GM23338 (cell line): ENCODE measurements at regions not wholly inside any gene's neighbourhood (a gene's known extent, or its start where the extent isn't known, plus 50 kb on each side); places are given as distances from the start of the nearest gene placed in this dataset.

Source experiments
- ATAC-seq: fragments of 200-7000 bp; cut with Tn5 transposase; 3 replicates; pipeline ENCODE4 v1.9.1; 2020
- DNase-seq: peaks from one replicate; pipeline ENCODE4 v3.0.0-alpha.2; 2015; ENCODE audit warnings: low spot score
- H2AFZ ChIP-seq: fragments of 200-600 bp; sonication (generic); 2 replicates; pipeline ENCODE4 v1.8.0; 2016; ENCODE audit warnings: antibody characterized with exemption, mild to moderate bottlenecking, moderate library complexity
- H3F3A ChIP-seq: fragments of 200-600 bp; sonication (generic); replicated peaks from 2 replicates; pipeline ENCODE4 v1.8.0; 2017; ENCODE audit warnings: antibody characterized with exemption, mixed run types, low read depth
- H3K27ac ChIP-seq: fragments of 200-600 bp; sonication (generic); 2 replicates; pipeline ENCODE4 v1.6.1; 2016; ENCODE audit warnings: low read depth
- H3K27me3 ChIP-seq: fragments of 200-600 bp; sonication (generic); 2 replicates; pipeline ENCODE4 v1.8.0; 2016; ENCODE audit warnings: mild to moderate bottlenecking, mixed run types, moderate library complexity; ENCODE audit not compliant: insufficient read depth
- H3K36me3 ChIP-seq: fragments of 200-600 bp; sonication (generic); 2 replicates; pipeline ENCODE4 v1.8.0; 2016; ENCODE audit warnings: mild to moderate bottlenecking; ENCODE audit not compliant: insufficient read depth
- H3K4me1 ChIP-seq: fragments of 200-600 bp; sonication (generic); 2 replicates; pipeline ENCODE4 v1.8.0; 2016; ENCODE audit warnings: mild to moderate bottlenecking, moderate library complexity; ENCODE audit not compliant: insufficient read depth
- H3K4me2 ChIP-seq: fragments of 200-600 bp; sonication (generic); 2 replicates; pipeline ENCODE4 v1.7.1; 2017; ENCODE audit warnings: mixed run types
- H3K4me3 ChIP-seq: fragments of 200-600 bp; sonication (generic); 2 replicates; pipeline ENCODE4 v1.6.1; 2016; ENCODE audit warnings: mixed run types
- H3K79me2 ChIP-seq: fragments of 200-600 bp; sonication (generic); replicated peaks from 2 replicates; pipeline ENCODE4 v1.8.0; 2017; ENCODE audit warnings: mild to moderate bottlenecking; ENCODE audit not compliant: insufficient read depth
- H3K9me2 ChIP-seq: fragments of 200-600 bp; sonication (generic); 2 replicates; pipeline ENCODE4 v1.8.0; 2017; ENCODE audit not compliant: insufficient read depth
- H4K20me1 ChIP-seq: fragments of 200-600 bp; sonication (generic); replicated peaks from 2 replicates; pipeline ENCODE4 v1.8.0; 2017; ENCODE audit warnings: mild to moderate bottlenecking; ENCODE audit not compliant: insufficient read depth
- H3K27ac Mint-ChIP-seq: 2 replicates; pipeline ENCODE4 v1.8.0; 2020; ENCODE audit warnings: inconsistent platforms, mild to moderate bottlenecking, moderate library complexity, mixed read lengths
- H3K27me3 Mint-ChIP-seq: 3 replicates; pipeline ENCODE4 v1.8.0; 2022; ENCODE audit warnings: low read depth, mild to moderate bottlenecking, moderate library complexity, mixed read lengths, inconsistent platforms; ENCODE audit not compliant: insufficient read depth, poor library complexity
- H3K36me3 Mint-ChIP-seq: 3 replicates; pipeline ENCODE4 v1.8.0; 2021; ENCODE audit warnings: low read depth, mild to moderate bottlenecking, inconsistent platforms, moderate library complexity, mixed read lengths
- H3K4me1 Mint-ChIP-seq: 3 replicates; pipeline ENCODE4 v1.8.0; 2020; ENCODE audit warnings: mild to moderate bottlenecking, inconsistent platforms, mixed read lengths
- H3K4me3 Mint-ChIP-seq: 3 replicates; pipeline ENCODE4 v1.8.0; 2021; ENCODE audit warnings: moderate library complexity, mild to moderate bottlenecking, inconsistent platforms, mixed read lengths
- H3K9me3 Mint-ChIP-seq: 3 replicates; pipeline ENCODE4 v1.8.0; 2020; ENCODE audit warnings: moderate library complexity, mild to moderate bottlenecking, inconsistent platforms, mixed read lengths
- CREB1 ChIP-seq: fragments of 250-450 bp; sonication (Bioruptor Pico); IDR thresholded peaks from 2 replicates; pipeline ENCODE4 v1.5.0; 2020; ENCODE audit warnings: low read depth, mild to moderate bottlenecking, moderate library complexity
- EZH2 ChIP-seq: fragments of 200-600 bp; sonication (generic); IDR thresholded peaks from one replicate; pipeline ENCODE4 v1.8.0; 2017; ENCODE audit warnings: antibody characterized with exemption, mild to moderate bottlenecking, low read depth; ENCODE audit not compliant: unreplicated experiment
- JUNB ChIP-seq: IDR thresholded peaks from one replicate; pipeline ENCODE4 v1.6.1; 2016; ENCODE audit warnings: antibody characterized with exemption; ENCODE audit not compliant: unreplicated experiment
- NANOG ChIP-seq: IDR thresholded peaks from 2 replicates; pipeline ENCODE4 v1.6.1; 2016; ENCODE audit warnings: antibody characterized with exemption, borderline replicate concordance
- REST ChIP-seq: IDR thresholded peaks from one replicate; pipeline ENCODE4 v1.6.1; 2018; ENCODE audit warnings: antibody characterized with exemption; ENCODE audit not compliant: unreplicated experiment
- STAT1 ChIP-seq: IDR thresholded peaks from one replicate; pipeline ENCODE4 v1.6.1; 2016; ENCODE audit warnings: antibody characterized with exemption; ENCODE audit not compliant: unreplicated experiment
- ZNF331 ChIP-seq: fragments of 250-450 bp; sonication (Bioruptor Pico); IDR thresholded peaks from 2 replicates; pipeline ENCODE4 v1.5.0; 2020; ENCODE audit warnings: low read depth, mild to moderate bottlenecking, moderate library complexity
- TF ChIP-seq, protein P1 (sequence below): fragments of 250-450 bp; sonication (Bioruptor Pico); IDR thresholded peaks from 2 replicates; pipeline ENCODE4 v1.5.0; 2020; ENCODE audit warnings: mild to moderate bottlenecking, moderate library complexity
- TF ChIP-seq, protein P2 (sequence below): IDR thresholded peaks from 2 replicates; pipeline ENCODE4 v1.6.1; 2016; ENCODE audit warnings: antibody characterized with exemption

DNA sequence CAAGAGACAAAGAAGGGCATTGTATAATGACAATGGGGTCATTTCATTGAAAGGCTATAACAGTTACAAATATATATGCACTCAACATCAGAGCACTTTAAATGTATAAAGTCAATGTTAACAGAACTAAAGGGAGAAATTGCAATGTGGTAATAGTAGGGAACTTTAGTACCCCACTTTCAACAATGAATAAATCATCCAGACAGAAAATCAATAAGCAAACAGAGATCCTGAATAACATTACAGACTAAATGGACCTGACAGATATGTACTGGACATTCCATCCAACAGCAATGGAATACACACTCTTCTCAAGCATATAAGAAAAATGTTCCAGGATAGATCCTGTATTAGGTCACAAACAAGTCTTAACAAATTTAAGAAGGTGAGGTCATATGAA is 90.5 kb upstream of the ALKAL2 start (continued):
- TF ChIP-seq, protein P1, sequence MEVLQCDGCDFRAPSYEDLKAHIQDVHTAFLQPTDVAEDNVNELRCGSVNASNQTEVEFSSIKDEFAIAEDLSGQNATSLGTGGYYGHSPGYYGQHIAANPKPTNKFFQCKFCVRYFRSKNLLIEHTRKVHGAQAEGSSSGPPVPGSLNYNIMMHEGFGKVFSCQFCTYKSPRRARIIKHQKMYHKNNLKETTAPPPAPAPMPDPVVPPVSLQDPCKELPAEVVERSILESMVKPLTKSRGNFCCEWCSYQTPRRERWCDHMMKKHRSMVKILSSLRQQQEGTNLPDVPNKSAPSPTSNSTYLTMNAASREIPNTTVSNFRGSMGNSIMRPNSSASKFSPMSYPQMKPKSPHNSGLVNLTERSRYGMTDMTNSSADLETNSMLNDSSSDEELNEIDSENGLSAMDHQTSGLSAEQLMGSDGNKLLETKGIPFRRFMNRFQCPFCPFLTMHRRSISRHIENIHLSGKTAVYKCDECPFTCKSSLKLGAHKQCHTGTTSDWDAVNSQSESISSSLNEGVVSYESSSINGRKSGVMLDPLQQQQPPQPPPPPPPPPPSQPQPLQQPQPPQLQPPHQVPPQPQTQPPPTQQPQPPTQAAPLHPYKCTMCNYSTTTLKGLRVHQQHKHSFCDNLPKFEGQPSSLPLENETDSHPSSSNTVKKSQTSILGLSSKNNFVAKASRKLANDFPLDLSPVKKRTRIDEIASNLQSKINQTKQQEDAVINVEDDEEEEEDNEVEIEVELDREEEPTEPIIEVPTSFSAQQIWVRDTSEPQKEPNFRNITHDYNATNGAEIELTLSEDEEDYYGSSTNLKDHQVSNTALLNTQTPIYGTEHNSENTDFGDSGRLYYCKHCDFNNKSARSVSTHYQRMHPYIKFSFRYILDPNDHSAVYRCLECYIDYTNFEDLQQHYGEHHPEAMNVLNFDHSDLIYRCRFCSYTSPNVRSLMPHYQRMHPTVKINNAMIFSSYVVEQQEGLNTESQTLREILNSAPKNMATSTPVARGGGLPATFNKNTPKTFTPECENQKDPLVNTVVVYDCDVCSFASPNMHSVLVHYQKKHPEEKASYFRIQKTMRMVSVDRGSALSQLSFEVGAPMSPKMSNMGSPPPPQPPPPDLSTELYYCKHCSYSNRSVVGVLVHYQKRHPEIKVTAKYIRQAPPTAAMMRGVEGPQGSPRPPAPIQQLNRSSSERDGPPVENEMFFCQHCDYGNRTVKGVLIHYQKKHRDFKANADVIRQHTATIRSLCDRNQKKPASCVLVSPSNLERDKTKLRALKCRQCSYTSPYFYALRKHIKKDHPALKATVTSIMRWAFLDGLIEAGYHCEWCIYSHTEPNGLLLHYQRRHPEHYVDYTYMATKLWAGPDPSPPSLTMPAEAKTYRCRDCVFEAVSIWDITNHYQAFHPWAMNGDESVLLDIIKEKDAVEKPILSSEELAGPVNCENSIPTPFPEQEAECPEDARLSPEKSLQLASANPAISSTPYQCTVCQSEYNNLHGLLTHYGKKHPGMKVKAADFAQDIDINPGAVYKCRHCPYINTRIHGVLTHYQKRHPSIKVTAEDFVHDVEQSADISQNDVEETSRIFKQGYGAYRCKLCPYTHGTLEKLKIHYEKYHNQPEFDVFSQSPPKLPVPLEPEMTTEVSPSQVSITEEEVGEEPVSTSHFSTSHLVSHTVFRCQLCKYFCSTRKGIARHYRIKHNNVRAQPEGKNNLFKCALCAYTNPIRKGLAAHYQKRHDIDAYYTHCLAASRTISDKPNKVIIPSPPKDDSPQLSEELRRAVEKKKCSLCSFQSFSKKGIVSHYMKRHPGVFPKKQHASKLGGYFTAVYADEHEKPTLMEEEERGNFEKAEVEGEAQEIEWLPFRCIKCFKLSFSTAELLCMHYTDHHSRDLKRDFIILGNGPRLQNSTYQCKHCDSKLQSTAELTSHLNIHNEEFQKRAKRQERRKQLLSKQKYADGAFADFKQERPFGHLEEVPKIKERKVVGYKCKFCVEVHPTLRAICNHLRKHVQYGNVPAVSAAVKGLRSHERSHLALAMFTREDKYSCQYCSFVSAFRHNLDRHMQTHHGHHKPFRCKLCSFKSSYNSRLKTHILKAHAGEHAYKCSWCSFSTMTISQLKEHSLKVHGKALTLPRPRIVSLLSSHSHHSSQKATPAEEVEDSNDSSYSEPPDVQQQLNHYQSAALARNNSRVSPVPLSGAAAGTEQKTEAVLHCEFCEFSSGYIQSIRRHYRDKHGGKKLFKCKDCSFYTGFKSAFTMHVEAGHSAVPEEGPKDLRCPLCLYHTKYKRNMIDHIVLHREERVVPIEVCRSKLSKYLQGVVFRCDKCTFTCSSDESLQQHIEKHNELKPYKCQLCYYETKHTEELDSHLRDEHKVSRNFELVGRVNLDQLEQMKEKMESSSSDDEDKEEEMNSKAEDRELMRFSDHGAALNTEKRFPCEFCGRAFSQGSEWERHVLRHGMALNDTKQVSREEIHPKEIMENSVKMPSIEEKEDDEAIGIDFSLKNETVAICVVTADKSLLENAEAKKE (CRISPR knock-in tag): no peak
- TF ChIP-seq NANOG (no peak), STAT1 (no peak)

- no peak overlapping the region for H3K4me3 Mint-ChIP-seq
- TF ChIP-seq JUNB: no peak
- no peak for TF ChIP-seq EZH2
- TF ChIP-seq, protein P2, sequence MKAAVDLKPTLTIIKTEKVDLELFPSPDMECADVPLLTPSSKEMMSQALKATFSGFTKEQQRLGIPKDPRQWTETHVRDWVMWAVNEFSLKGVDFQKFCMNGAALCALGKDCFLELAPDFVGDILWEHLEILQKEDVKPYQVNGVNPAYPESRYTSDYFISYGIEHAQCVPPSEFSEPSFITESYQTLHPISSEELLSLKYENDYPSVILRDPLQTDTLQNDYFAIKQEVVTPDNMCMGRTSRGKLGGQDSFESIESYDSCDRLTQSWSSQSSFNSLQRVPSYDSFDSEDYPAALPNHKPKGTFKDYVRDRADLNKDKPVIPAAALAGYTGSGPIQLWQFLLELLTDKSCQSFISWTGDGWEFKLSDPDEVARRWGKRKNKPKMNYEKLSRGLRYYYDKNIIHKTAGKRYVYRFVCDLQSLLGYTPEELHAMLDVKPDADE: no peak
- TF ChIP-seq REST: no peak
- TF ChIP-seq CREB1 (CRISPR knock-in tag): no peak
- no peak for TF ChIP-seq ZNF331 (CRISPR knock-in tag)
Observed at GRCh38 chr2:377414-377813, 89.5 kb upstream of the ALKAL2 start.

More at GRCh38 chr2:377414-377813, 89.5 kb upstream of the ALKAL2 start:
- H3K27ac ChIP-seq: no peak overlapping the region
- Mint-ChIP-seq H3K9me3 (no peaks in the 10 kb centered on the region; the same call in 2 of the 3 replicates), H3K27ac (no peak overlapping the region), H3K4me1 (peaks cover 13% of the 10 kb centered on the region), H3K27me3 (peaks cover 3% of the 10 kb centered on the region), H3K36me3 (no peaks in the 10 kb centered on the region)
- H2AFZ ChIP-seq: no peak overlapping the region
- H3K4me3 ChIP-seq: no peak overlapping the region
- H3K9me2 ChIP-seq: peaks cover 5% of the 10 kb centered on the region; the same call in 1 of the 2 replicates
- DNase-seq (no peak), ATAC-seq (no peak)
- H3K27me3 ChIP-seq: no peaks in the 10 kb centered on the region
- H3K36me3 ChIP-seq: no peaks in the 10 kb centered on the region
- H3K79me2 ChIP-seq: no peaks in the 10 kb centered on the region
- no peaks in the 10 kb centered on the region for H4K20me1 ChIP-seq
- H3K4me2 ChIP-seq: no peak overlapping the region
- no peaks in the 10 kb centered on the region for H3F3A ChIP-seq
- peaks cover 12% of the 10 kb centered on the region; the same call in 1 of the 2 replicates for H3K4me1 ChIP-seq
